Nephron (organoid): ENCODE measurements at regions not wholly inside any gene's neighbourhood (a gene's known extent, or its start where the extent isn't known, plus 50 kb on each side); places are given as distances from the start of the nearest gene placed in this dataset.
A peak's percentile ranks its signal among the peaks of the same experiment; 100 is the strongest.

Source experiments
- H3K27ac Mint-ChIP-seq, 3 experiments: 2 replicates each; pipeline ENCODE4 v1.8.0; 2020; ENCODE audit warnings: mixed read lengths in 3 of 3, mild to moderate bottlenecking in 2 of 3, moderate library complexity in 1 of 3
- H3K27me3 Mint-ChIP-seq: 2 replicates; pipeline ENCODE4 v1.8.0; 2021; ENCODE audit warnings: low read depth, mild to moderate bottlenecking, moderate library complexity, mixed read lengths
- H3K36me3 Mint-ChIP-seq: 2 replicates; pipeline ENCODE4 v1.8.0; 2020; ENCODE audit warnings: low read depth, mixed read lengths
- H3K4me1 Mint-ChIP-seq: 2 replicates; pipeline ENCODE4 v1.8.0; 2020; ENCODE audit warnings: mixed read lengths
- H3K4me3 Mint-ChIP-seq, 3 experiments: 2 replicates each; pipeline ENCODE4 v1.8.0; 2020; ENCODE audit warnings: mild to moderate bottlenecking in 3 of 3, mixed read lengths in 3 of 3, moderate library complexity in 2 of 3
- H3K9me3 Mint-ChIP-seq: 2 replicates; pipeline ENCODE4 v1.8.0; 2020; ENCODE audit warnings: mixed read lengths
- TF ChIP-seq, protein P1 (sequence below), 3 experiments: fragments of 200-600 bp; sonication (generic); IDR thresholded peaks; one replicate each; pipeline ENCODE4 v1.5.0; 2021; ENCODE audit warnings: antibody characterized with exemption in 3 of 3; ENCODE audit not compliant: unreplicated experiment in 3 of 3

DNA sequence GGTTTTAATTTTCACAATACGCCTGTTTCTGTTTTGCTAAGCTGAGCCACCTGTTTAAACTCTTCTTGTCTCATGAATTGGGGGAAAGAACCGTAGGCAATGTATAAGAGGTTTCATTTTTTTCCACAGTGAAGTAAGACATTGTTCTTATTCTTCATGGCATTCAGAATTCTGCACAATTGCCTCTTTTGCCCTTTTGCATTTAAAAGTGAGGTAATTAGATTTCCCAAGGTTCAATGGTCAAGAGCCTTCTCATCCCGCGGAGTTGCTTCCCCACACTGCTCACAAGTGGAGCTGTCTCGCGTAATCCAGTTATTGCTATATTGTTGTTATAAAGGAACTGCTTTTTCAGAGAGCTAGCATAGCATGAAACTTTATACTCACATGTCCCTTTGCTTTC is 90.9 kb upstream of the SPRY1 start:
- Mint-ChIP-seq H3K9me3 (no peaks in the 10 kb centered on the region), H3K36me3 (peaks cover 7% of the 10 kb centered on the region)

DNA sequence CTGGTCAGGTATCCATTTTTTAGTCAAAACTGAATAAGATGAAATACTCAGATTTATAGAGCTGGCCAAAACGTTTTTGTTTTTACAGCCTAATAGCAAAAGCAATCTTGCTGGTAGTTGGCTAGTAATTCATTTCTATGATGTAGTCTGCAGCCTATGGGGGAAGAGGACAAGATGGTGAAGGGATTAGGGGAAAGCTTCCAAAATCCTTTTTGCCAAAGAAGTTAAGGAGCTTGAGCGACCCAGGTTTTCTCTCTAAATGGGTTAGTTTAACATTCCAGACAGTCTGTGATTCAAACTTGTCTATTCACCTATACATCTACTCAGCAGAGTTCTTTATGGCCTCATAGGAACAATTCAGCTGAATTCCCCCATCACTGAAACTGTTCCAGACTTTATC is 89.8 kb upstream of the SPRY1 start:
- peaks cover 29% of the 10 kb centered on the region for H3K4me1 Mint-ChIP-seq
- no peaks in the 10 kb centered on the region for H3K9me3 Mint-ChIP-seq
- peaks cover 7% of the 10 kb centered on the region for H3K36me3 Mint-ChIP-seq
- no peak overlapping the region for H3K27ac Mint-ChIP-seq
- H3K27me3 Mint-ChIP-seq, result no peaks in the 10 kb centered on the region
- TF ChIP-seq, protein P1, sequence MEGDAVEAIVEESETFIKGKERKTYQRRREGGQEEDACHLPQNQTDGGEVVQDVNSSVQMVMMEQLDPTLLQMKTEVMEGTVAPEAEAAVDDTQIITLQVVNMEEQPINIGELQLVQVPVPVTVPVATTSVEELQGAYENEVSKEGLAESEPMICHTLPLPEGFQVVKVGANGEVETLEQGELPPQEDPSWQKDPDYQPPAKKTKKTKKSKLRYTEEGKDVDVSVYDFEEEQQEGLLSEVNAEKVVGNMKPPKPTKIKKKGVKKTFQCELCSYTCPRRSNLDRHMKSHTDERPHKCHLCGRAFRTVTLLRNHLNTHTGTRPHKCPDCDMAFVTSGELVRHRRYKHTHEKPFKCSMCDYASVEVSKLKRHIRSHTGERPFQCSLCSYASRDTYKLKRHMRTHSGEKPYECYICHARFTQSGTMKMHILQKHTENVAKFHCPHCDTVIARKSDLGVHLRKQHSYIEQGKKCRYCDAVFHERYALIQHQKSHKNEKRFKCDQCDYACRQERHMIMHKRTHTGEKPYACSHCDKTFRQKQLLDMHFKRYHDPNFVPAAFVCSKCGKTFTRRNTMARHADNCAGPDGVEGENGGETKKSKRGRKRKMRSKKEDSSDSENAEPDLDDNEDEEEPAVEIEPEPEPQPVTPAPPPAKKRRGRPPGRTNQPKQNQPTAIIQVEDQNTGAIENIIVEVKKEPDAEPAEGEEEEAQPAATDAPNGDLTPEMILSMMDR (IDR thresholded peaks at IDR 0.05; ENCODE audit: unreplicated experiment in 3 of 3), result no peak
- H3K4me3 Mint-ChIP-seq, result no peak overlapping the region

More for the DNA sequence above, 90.9 kb upstream of the SPRY1 start:
- H3K4me3 Mint-ChIP-seq, result peak overlapping the region in 1 of 3 experiments; percentile 13
- peaks cover 25% of the 10 kb centered on the region for H3K4me1 Mint-ChIP-seq
- no peaks in the 10 kb centered on the region for H3K27me3 Mint-ChIP-seq
- TF ChIP-seq, protein P1 (IDR thresholded peaks at IDR 0.05; ENCODE audit: unreplicated experiment in 3 of 3), result no peak
- peak overlapping the region; percentile 63 to 84 (median 66) for H3K27ac Mint-ChIP-seq

DNA sequence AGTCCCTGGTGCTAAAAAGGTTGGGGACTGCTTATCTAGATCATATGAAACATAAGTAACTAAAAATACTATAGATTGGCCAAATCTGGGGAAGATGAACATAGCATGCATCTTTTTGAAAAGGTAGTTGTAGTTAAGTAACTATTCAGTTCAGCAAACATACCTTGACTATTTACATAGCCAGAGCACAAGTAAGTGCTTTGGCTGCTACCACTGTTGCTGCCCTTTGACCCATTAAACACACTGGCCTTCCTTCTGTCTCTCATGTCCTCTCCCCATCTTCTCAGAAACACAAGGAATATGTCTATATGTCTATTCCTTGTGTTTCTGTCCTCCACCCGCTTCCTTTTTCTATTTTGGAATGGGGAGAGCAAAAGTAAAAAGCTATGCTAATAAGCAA is 87.9 kb upstream of the SPRY1 start:
- TF ChIP-seq, protein P1 (IDR thresholded peaks at IDR 0.05; ENCODE audit: unreplicated experiment in 3 of 3), result no peak
- H3K9me3 Mint-ChIP-seq, result no peaks in the 10 kb centered on the region
- H3K36me3 Mint-ChIP-seq, result peaks cover 7% of the 10 kb centered on the region
- peaks cover 45% of the 10 kb centered on the region for H3K4me1 Mint-ChIP-seq
- no peak overlapping the region for H3K27ac Mint-ChIP-seq
- H3K4me3 Mint-ChIP-seq, result no peak overlapping the region
- H3K27me3 Mint-ChIP-seq, result no peaks in the 10 kb centered on the region

DNA sequence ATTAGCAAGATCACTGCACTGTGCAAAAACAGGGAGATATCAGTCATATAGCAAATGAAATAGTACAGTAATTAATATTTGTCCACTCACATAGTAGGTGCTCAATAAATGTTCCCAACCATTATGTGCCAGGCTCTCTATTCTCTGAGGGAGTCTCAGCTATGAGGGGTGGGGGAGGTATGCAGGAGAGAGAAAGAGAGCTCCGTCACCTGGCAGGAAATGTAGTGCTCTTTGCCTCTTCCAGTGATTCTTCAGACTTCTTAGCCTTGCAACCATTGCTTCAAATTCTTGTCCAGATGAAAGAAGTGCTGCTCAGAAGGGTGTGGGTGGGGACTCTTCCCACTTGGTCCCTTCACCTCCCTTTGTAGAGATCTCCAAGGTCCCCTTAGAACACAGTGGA is 84.5 kb upstream of the SPRY1 start:
- H3K4me3 Mint-ChIP-seq, result no peak overlapping the region
- peaks cover 20% of the 10 kb centered on the region for H3K4me1 Mint-ChIP-seq
- H3K9me3 Mint-ChIP-seq, result no peaks in the 10 kb centered on the region
- TF ChIP-seq, protein P1 (IDR thresholded peaks at IDR 0.05; ENCODE audit: unreplicated experiment in 3 of 3), result no peak
- no peaks in the 10 kb centered on the region for H3K27me3 Mint-ChIP-seq
- H3K36me3 Mint-ChIP-seq, result peaks cover 11% of the 10 kb centered on the region
- peak overlapping the region in 1 of 3 experiments; percentile 64 for H3K27ac Mint-ChIP-seq

DNA sequence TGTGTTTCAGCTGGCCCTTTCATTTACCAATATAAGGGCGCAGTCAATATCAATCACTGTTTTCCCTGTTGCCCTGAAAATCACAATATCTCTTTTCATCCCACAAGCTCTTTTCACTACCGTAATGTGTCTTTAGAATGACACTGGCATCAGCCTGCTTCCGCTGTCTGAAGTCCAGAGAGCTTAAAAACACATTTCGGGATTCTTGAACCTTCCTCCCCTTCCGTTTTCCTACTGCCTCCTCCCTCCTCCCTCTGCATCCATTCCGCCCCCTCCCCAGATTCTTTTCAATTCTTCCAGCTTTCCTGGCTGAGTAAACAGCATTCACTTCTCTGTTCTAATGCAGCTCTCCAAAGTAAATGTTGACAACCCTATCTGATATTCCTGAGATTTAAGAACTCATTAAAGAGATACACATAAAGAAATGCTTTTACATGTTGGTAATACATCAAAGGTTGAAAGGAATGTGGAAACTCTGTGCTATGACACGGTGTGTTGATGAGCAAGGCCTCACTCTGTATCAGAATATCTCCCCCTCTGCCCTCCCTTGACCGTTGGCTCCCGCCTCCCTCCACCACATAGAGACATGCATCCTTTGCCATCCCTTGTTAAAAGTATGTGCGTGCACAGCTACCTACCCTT is 83.5 kb upstream of the SPRY1 start:
- no peaks in the 10 kb centered on the region for H3K27me3 Mint-ChIP-seq
- peaks cover 3% of the 10 kb centered on the region for H3K9me3 Mint-ChIP-seq
- no peak overlapping the region for H3K4me3 Mint-ChIP-seq
- peaks cover 17% of the 10 kb centered on the region for H3K36me3 Mint-ChIP-seq
- H3K27ac Mint-ChIP-seq, result peak overlapping the region; percentile 36 to 64 (median 59)
- peaks cover 20% of the 10 kb centered on the region for H3K4me1 Mint-ChIP-seq
- TF ChIP-seq, protein P1 (IDR thresholded peaks at IDR 0.05; ENCODE audit: unreplicated experiment in 3 of 3), result no peak

DNA sequence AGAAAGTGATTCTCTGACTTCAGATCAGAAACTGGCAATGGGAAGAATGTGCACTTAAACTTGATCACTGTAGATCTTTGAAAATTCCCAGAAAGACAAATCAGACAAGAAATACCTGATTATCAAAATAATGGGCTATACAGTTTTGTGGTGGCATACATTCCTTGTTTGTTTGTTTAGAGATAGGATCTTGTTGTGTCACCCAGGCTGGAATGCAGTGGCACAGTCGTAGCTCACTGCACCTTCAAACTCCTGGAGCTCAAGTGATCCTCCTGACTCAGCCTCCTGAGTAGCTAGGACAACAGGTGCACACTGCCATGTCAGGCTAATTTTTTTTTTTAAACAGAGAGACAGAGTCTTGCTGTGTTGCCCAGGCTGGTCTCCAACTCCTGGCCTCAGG is 81.0 kb upstream of the SPRY1 start:
- peaks cover 7% of the 10 kb centered on the region for H3K9me3 Mint-ChIP-seq
- TF ChIP-seq, protein P1 (IDR thresholded peaks at IDR 0.05; ENCODE audit: unreplicated experiment in 3 of 3), result no peak
- H3K27me3 Mint-ChIP-seq, result no peaks in the 10 kb centered on the region
- no peak overlapping the region for H3K4me3 Mint-ChIP-seq
- no peak overlapping the region for H3K27ac Mint-ChIP-seq
- peaks cover 23% of the 10 kb centered on the region for H3K36me3 Mint-ChIP-seq
- H3K4me1 Mint-ChIP-seq, result peaks cover 20% of the 10 kb centered on the region
